GM12878 (cell line): ENCODE measurements at regions not wholly inside any gene's neighbourhood (a gene's known extent, or its start where the extent isn't known, plus 50 kb on each side); places are given as distances from the start of the nearest gene placed in this dataset.

Experiments
- ATAC-seq: fragments of 200-7000 bp; cut with Tn5 transposase; 3 replicates; pipeline ENCODE4 v1.9.1; 2020; ENCODE audit warnings: mild to moderate bottlenecking, moderate library complexity
- BruUV-seq: library from RNA; stranded (reverse); fragments of 400-500 nt; replicated peaks from 2 replicates; lab custom pipeline; 2021; lab: Mats Ljungman, UMichigan
- CTCF ChIA-PET: fragments of 300-600 bp; sonication (Branson Sonifier 250); formaldehyde crosslinking; extraction: SDS; loops from one replicate; lab custom pipeline; 2021; ENCODE audit warnings: inconsistent platforms; lab: Yijun Ruan, JAX
- POLR2A ChIA-PET: fragments of 350-600 bp; formaldehyde crosslinking; extraction: SDS; loops from one replicate; lab custom pipeline; 2021; ENCODE audit warnings: inconsistent platforms; lab: Charles Lee
- RAD21 ChIA-PET: fragments of 300-600 bp; sonication (Branson Sonifier 250); formaldehyde crosslinking; loops from one replicate; lab custom pipeline; 2023; ENCODE audit warnings: antibody characterized with exemption; ENCODE audit not compliant: unreplicated experiment; lab: Charles Lee
- SMC1A ChIA-PET: fragments of 300-600 bp; sonication (Branson Sonifier 250); formaldehyde crosslinking; loops from one replicate; lab custom pipeline; 2023; ENCODE audit not compliant: unreplicated experiment, uncharacterized antibody; lab: Charles Lee
- DNase-seq: peaks from one replicate; pipeline ENCODE4 v3.0.0-alpha.2; 2011; ENCODE audit warnings: low read depth, low spot score
- FAIRE-seq: peaks from 3 replicates; lab custom pipeline; 2011; peaks lifted over from hg19 to GRCh38; lab: Jason Lieb, UNC
- H2AFZ ChIP-seq: 2 replicates; pipeline ENCODE4 v1.6.0; 2011; ENCODE audit warnings: low read depth, low read length, control low read depth; ENCODE audit not compliant: control insufficient read depth
- H3K27ac ChIP-seq: 2 replicates; pipeline ENCODE4 v1.5.1; 2011; ENCODE audit warnings: control low read depth; ENCODE audit not compliant: control insufficient read depth, insufficient read depth
- H3K27me3 ChIP-seq, 2 experiments: replicated peaks in 1 of 2; 2 replicates each; pipeline versions ENCODE4 v1.6.0 to v1.6.1; 2011; ENCODE audit warnings: low read length in 1 of 2; ENCODE audit not compliant: control insufficient read depth in 2 of 2, insufficient read depth in 2 of 2
- H3K36me3 ChIP-seq, 2 experiments: 2 replicates each; pipeline ENCODE4 v1.5.1; 2011; ENCODE audit warnings: low read length in 1 of 2; ENCODE audit not compliant: control insufficient read depth in 2 of 2, insufficient read depth in 2 of 2
- H3K4me1 ChIP-seq: 2 replicates; pipeline ENCODE4 v1.6.1; 2011; ENCODE audit warnings: mild to moderate bottlenecking, low read length, moderate library complexity, mixed read lengths; ENCODE audit not compliant: control insufficient read depth, insufficient read depth
- H3K4me2 ChIP-seq: 2 replicates; pipeline ENCODE4 v1.6.0; 2011; ENCODE audit warnings: control low read depth; ENCODE audit not compliant: control insufficient read depth, insufficient read depth
- H3K4me3 ChIP-seq: fragments of 200-600 bp; sonication (generic); 2 replicates; pipeline ENCODE4 v1.5.1; 2016
- H3K79me2 ChIP-seq: 2 replicates; pipeline ENCODE4 v1.6.0; 2011; ENCODE audit warnings: low read length; ENCODE audit not compliant: control insufficient read depth, insufficient read depth
- H3K9ac ChIP-seq: 2 replicates; pipeline ENCODE4 v1.8.0; 2011; ENCODE audit warnings: low read length, control low read depth, mixed read lengths; ENCODE audit not compliant: control insufficient read depth, insufficient read depth
- H3K9me3 ChIP-seq: replicated peaks from 3 replicates; pipeline ENCODE4 v1.5.1; 2011; ENCODE audit warnings: mild to moderate bottlenecking, low read length; ENCODE audit not compliant: control insufficient read depth, insufficient read depth
- H4K20me1 ChIP-seq: 2 replicates; pipeline ENCODE4 v1.6.0; 2011; ENCODE audit not compliant: control insufficient read depth, insufficient read depth
- CREM ChIP-seq: IDR thresholded peaks from 2 replicates; pipeline ENCODE4 v1.6.1; 2014; ENCODE audit warnings: antibody characterized with exemption, low read depth
- NFYB ChIP-seq: IDR thresholded peaks from 2 replicates; pipeline ENCODE4 v1.6.1; 2011; ENCODE audit warnings: low read depth, mild to moderate bottlenecking, low read length, improper control_type of control experiment, moderate library complexity; ENCODE audit not compliant: insufficient read depth
- POU2F2 ChIP-seq: IDR thresholded peaks from 3 replicates; pipeline ENCODE4 v1.6.1; 2011; ENCODE audit warnings: low read depth, mild to moderate bottlenecking, low read length, borderline replicate concordance
- RUNX3 ChIP-seq: IDR thresholded peaks from 2 replicates; pipeline ENCODE4 v1.6.1; 2012; ENCODE audit warnings: low read length, inconsistent platforms
- SRF ChIP-seq, 2 experiments: IDR thresholded peaks; 2 replicates each; pipeline ENCODE4 v1.6.1; 2011; ENCODE audit warnings: low read depth in 2 of 2, low read length in 2 of 2, mild to moderate bottlenecking in 1 of 2, moderate library complexity in 1 of 2
- TCF7 ChIP-seq: IDR thresholded peaks from 2 replicates; pipeline ENCODE4 v1.6.1; 2014; ENCODE audit warnings: antibody characterized with exemption, borderline replicate concordance
- WGBS: methylation state at CpG from one replicate; pipeline ENCODE4 v1.1.6; 2016; ENCODE audit warnings: low lambda C conversion rate; ENCODE audit not compliant: insufficient replicate concordance, insufficient coverage; ENCODE audit errors: missing lambda C conversion rate; 5-methylcytosine and 5-hydroxymethylcytosine counted together
- in situ Hi-C: fragments of 300-500 bp; cut with MboI; formaldehyde crosslinking; loops from 9 replicates; pipeline ENCODE4 v1.14.3; 2018; ENCODE audit warnings: mixed read lengths
- intact Hi-C: fragments of 100-400 bp; cut with micrococcal nuclease; formaldehyde crosslinking; loops from one replicate; pipeline ENCODE4 v1.14.2; 2022; ENCODE audit not compliant: unreplicated experiment

DNA sequence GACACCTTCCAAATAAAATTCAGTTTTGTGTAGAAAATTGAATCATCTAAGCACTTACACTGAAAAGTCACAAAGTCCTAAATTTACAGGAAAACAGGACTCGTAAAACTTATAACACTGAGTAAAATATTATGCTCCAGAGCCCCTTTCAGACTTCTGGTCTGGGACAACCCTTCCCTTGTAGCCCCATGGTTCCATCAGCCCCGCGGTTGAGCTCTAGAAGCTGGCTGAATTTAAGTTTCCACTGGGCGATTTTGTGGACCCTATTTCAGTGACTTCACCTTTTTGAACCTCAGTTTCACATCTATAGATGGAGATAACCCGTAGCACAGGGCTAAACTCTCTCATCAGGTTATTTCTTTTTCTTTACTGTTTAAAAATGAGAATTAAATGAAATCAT lies 117.7 kb upstream of the BACH2 start:
- Histone ChIP-seq H4K20me1 (no peaks in the 10 kb centered on the region), H3K4me2 (no peak overlapping the region)
- no peak for TF ChIP-seq CREM
- no peak for TF ChIP-seq SRF (IDR thresholded peaks at IDR 0.05; ENCODE audit: low read depth in 2 of 2, low read length in 2 of 2)
- no peak for TF ChIP-seq NFYB
- TF ChIP-seq, all 136 proteins: peak for 0
- Histone ChIP-seq H3K27me3 (peaks cover 0 to 3% of the 10 kb centered on the region in 2 experiments; a peak in 2 of 4 replicates), H3K27ac (no peak overlapping the region), H3K9ac (no peak overlapping the region), H2AFZ (no peak overlapping the region), H3K4me1 (no peaks in the 10 kb centered on the region), H3K36me3 (no peaks in the 10 kb centered on the region), H3K4me3 (no peak overlapping the region), H3K79me2 (no peaks in the 10 kb centered on the region), H3K9me3 (no peaks in the 10 kb centered on the region; the same call in 1 of the 3 replicates)
- BruUV-seq, result no TSS peak
- DNase-seq (no peak), FAIRE-seq (no peak), ATAC-seq (no peak)
- WGBS, result 44% methylated on average over 5 of the region's 5 CpGs
- intact Hi-C loops (no loop called here), in situ Hi-C loops (no loop called here)
- SMC1A ChIA-PET, result interaction anchor here (1.9 to 4.0 kb wide), 2 partner anchors 10 to 60 kb away, joined by 5 to 17 read pairs; no protein-coding TSS in a partner anchor
- RAD21 ChIA-PET, result interaction anchor here (0.7 to 1.9 kb wide), 2 partner anchors 65 to 128 kb away, joined by 3 to 6 read pairs; no protein-coding TSS in a partner anchor
- CTCF ChIA-PET, result interaction anchor here (0.6 to 1.7 kb wide), 3 partner anchors 10 to 47 kb away, joined by 3 to 4 read pairs (median 3); no protein-coding TSS in a partner anchor
- POLR2A ChIA-PET, result no interaction called here

DNA sequence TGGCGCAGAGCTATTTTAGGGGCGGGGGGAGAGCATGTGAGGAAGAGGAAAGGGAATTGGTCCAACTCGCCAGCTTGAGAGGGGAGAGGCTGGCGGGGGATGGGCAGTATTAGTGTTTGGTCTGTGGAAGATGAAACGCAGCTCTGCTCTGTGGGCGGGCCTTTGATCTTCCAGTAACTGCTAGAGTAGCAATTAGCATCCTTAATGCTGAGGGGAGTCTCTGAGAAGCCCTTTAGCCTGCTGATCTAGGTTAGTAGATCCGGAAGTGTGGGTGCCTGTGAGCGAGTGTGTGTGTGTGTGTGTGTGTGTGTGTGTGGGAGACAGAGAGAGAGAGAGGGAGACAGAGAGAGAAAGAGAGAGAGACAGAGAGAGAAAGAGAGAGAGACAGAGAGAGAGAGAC lies 117.2 kb upstream of the BACH2 start:
- ChIA-PET RAD21 (interaction anchor here (1.4 to 1.9 kb wide), 2 partner anchors 21 to 65 kb away, joined by 3 to 6 read pairs; no protein-coding TSS in a partner anchor), CTCF (interaction anchor here (1.7 kb wide), 1 partner anchor 17 kb away, joined by 4 read pairs; no protein-coding TSS in a partner anchor), SMC1A (interaction anchor here (1.9 to 4.0 kb wide), 2 partner anchors 10 to 60 kb away, joined by 5 to 17 read pairs; no protein-coding TSS in a partner anchor)
- Histone ChIP-seq H2AFZ (no peak overlapping the region), H3K4me3 (no peak overlapping the region), H3K27ac (no peak overlapping the region), H4K20me1 (no peaks in the 10 kb centered on the region), H3K36me3 (no peaks in the 10 kb centered on the region)
- intact Hi-C loops, result no loop called here
- TF ChIP-seq TCF7 (peak; percentile 60), RUNX3 (peak; percentile 19; the same call in 1 of the 2 replicates), POU2F2 (no peak)
- TF ChIP-seq, all 136 proteins: peak for 2
- no peak overlapping the region for H3K9ac ChIP-seq
- WGBS, result 2% methylated on average over 8 of the region's 8 CpGs
- in situ Hi-C loops, result no loop called here
- POLR2A ChIA-PET, result no interaction called here
- ATAC-seq (peak; percentile 28; the same call in 1 of the 3 replicates), DNase-seq (no peak), FAIRE-seq (no peak)
- no peaks in the 10 kb centered on the region for H3K79me2 ChIP-seq
- no TSS peak for BruUV-seq
- H3K27me3 ChIP-seq, result peaks cover 0 to 3% of the 10 kb centered on the region in 2 experiments; a peak in 2 of 4 replicates
- H3K9me3 ChIP-seq, result no peaks in the 10 kb centered on the region; the same call in 1 of the 3 replicates
- H3K4me2 ChIP-seq, result no peak overlapping the region
- H3K4me1 ChIP-seq, result no peaks in the 10 kb centered on the region
